GM23338 (cell line): ENCODE measurements at regions not wholly inside any gene's neighbourhood (a gene's known extent, or its start where the extent isn't known, plus 50 kb on each side); places are given as distances from the start of the nearest gene placed in this dataset.

ENCODE experiments used
- ATAC-seq: fragments of 200-7000 bp; cut with Tn5 transposase; 3 replicates; pipeline ENCODE4 v1.9.1; 2020
- DNase-seq: peaks from one replicate; pipeline ENCODE4 v3.0.0-alpha.2; 2015; ENCODE audit warnings: low spot score
- H2AFZ ChIP-seq: fragments of 200-600 bp; sonication (generic); 2 replicates; pipeline ENCODE4 v1.8.0; 2016; ENCODE audit warnings: antibody characterized with exemption, mild to moderate bottlenecking, moderate library complexity
- H3F3A ChIP-seq: fragments of 200-600 bp; sonication (generic); replicated peaks from 2 replicates; pipeline ENCODE4 v1.8.0; 2017; ENCODE audit warnings: antibody characterized with exemption, mixed run types, low read depth
- H3K27ac ChIP-seq: fragments of 200-600 bp; sonication (generic); 2 replicates; pipeline ENCODE4 v1.6.1; 2016; ENCODE audit warnings: low read depth
- H3K27me3 ChIP-seq: fragments of 200-600 bp; sonication (generic); 2 replicates; pipeline ENCODE4 v1.8.0; 2016; ENCODE audit warnings: mild to moderate bottlenecking, mixed run types, moderate library complexity; ENCODE audit not compliant: insufficient read depth
- H3K36me3 ChIP-seq: fragments of 200-600 bp; sonication (generic); 2 replicates; pipeline ENCODE4 v1.8.0; 2016; ENCODE audit warnings: mild to moderate bottlenecking; ENCODE audit not compliant: insufficient read depth
- H3K4me1 ChIP-seq: fragments of 200-600 bp; sonication (generic); 2 replicates; pipeline ENCODE4 v1.8.0; 2016; ENCODE audit warnings: mild to moderate bottlenecking, moderate library complexity; ENCODE audit not compliant: insufficient read depth
- H3K4me2 ChIP-seq: fragments of 200-600 bp; sonication (generic); 2 replicates; pipeline ENCODE4 v1.7.1; 2017; ENCODE audit warnings: mixed run types
- H3K4me3 ChIP-seq: fragments of 200-600 bp; sonication (generic); 2 replicates; pipeline ENCODE4 v1.6.1; 2016; ENCODE audit warnings: mixed run types
- H3K79me2 ChIP-seq: fragments of 200-600 bp; sonication (generic); replicated peaks from 2 replicates; pipeline ENCODE4 v1.8.0; 2017; ENCODE audit warnings: mild to moderate bottlenecking; ENCODE audit not compliant: insufficient read depth
- H3K9me2 ChIP-seq: fragments of 200-600 bp; sonication (generic); 2 replicates; pipeline ENCODE4 v1.8.0; 2017; ENCODE audit not compliant: insufficient read depth
- H4K20me1 ChIP-seq: fragments of 200-600 bp; sonication (generic); replicated peaks from 2 replicates; pipeline ENCODE4 v1.8.0; 2017; ENCODE audit warnings: mild to moderate bottlenecking; ENCODE audit not compliant: insufficient read depth
- H3K27ac Mint-ChIP-seq: 2 replicates; pipeline ENCODE4 v1.8.0; 2020; ENCODE audit warnings: inconsistent platforms, mild to moderate bottlenecking, moderate library complexity, mixed read lengths
- H3K27me3 Mint-ChIP-seq: 3 replicates; pipeline ENCODE4 v1.8.0; 2022; ENCODE audit warnings: low read depth, mild to moderate bottlenecking, moderate library complexity, mixed read lengths, inconsistent platforms; ENCODE audit not compliant: insufficient read depth, poor library complexity
- H3K36me3 Mint-ChIP-seq: 3 replicates; pipeline ENCODE4 v1.8.0; 2021; ENCODE audit warnings: low read depth, mild to moderate bottlenecking, inconsistent platforms, moderate library complexity, mixed read lengths
- H3K4me1 Mint-ChIP-seq: 3 replicates; pipeline ENCODE4 v1.8.0; 2020; ENCODE audit warnings: mild to moderate bottlenecking, inconsistent platforms, mixed read lengths
- H3K4me3 Mint-ChIP-seq: 3 replicates; pipeline ENCODE4 v1.8.0; 2021; ENCODE audit warnings: moderate library complexity, mild to moderate bottlenecking, inconsistent platforms, mixed read lengths
- H3K9me3 Mint-ChIP-seq: 3 replicates; pipeline ENCODE4 v1.8.0; 2020; ENCODE audit warnings: moderate library complexity, mild to moderate bottlenecking, inconsistent platforms, mixed read lengths
- CTCF ChIP-seq, 2 experiments: fragments of 200-600 bp in 1 of 2; sonication (generic) in 1 of 2; conservative IDR thresholded peaks; 2 replicates each; pipeline versions ENCODE4 v1.5.1 to v1.6.1; 2016 to 2017; ENCODE audit warnings: antibody characterized with exemption in 2 of 2, low read depth in 2 of 2, mild to moderate bottlenecking in 2 of 2, moderate library complexity in 1 of 2
- JUNB ChIP-seq: IDR thresholded peaks from one replicate; pipeline ENCODE4 v1.6.1; 2016; ENCODE audit warnings: antibody characterized with exemption; ENCODE audit not compliant: unreplicated experiment
- REST ChIP-seq: IDR thresholded peaks from one replicate; pipeline ENCODE4 v1.6.1; 2018; ENCODE audit warnings: antibody characterized with exemption; ENCODE audit not compliant: unreplicated experiment
- ZNF114 ChIP-seq: fragments of 250-450 bp; sonication (Bioruptor Pico); IDR thresholded peaks from 2 replicates; pipeline ENCODE4 v1.5.0; 2020; ENCODE audit warnings: mild to moderate bottlenecking, moderate library complexity
- ZNF331 ChIP-seq: fragments of 250-450 bp; sonication (Bioruptor Pico); IDR thresholded peaks from 2 replicates; pipeline ENCODE4 v1.5.0; 2020; ENCODE audit warnings: low read depth, mild to moderate bottlenecking, moderate library complexity
- TF ChIP-seq, protein P1 (sequence below): IDR thresholded peaks from 2 replicates; pipeline ENCODE4 v1.6.1; 2016; ENCODE audit warnings: antibody characterized with exemption

- Histone ChIP-seq H2AFZ (0 out of 2 replicates have a peak overlapping the region, but pooled peaks have one; percentile 23), H3K4me2 (no peak overlapping the region), H3K27ac (no peak overlapping the region), H4K20me1 (no peaks in the 10 kb centered on the region), H3K79me2 (no peaks in the 10 kb centered on the region), H3K9me2 (no peaks in the 10 kb centered on the region), H3K27me3 (no peaks in the 10 kb centered on the region), H3K4me3 (no peak overlapping the region), H3K36me3 (no peaks in the 10 kb centered on the region), H3K4me1 (0 out of 2 replicates have a peak, but pooled peaks cover 4% of the 10 kb centered on the region), H3F3A (no peaks in the 10 kb centered on the region)
- H3K9me3 Mint-ChIP-seq, result no peaks in the 10 kb centered on the region
- H3K27ac Mint-ChIP-seq, result no peak overlapping the region
- ATAC-seq (peak; percentile 73), DNase-seq (peak; percentile 45)
- no peaks in the 10 kb centered on the region for H3K36me3 Mint-ChIP-seq
- H3K4me3 Mint-ChIP-seq, result no peak overlapping the region
- H3K4me1 Mint-ChIP-seq, result peaks cover 29% of the 10 kb centered on the region
- TF ChIP-seq JUNB, result no peak
- TF ChIP-seq REST, result no peak
- peak; percentile 1 to 30; a peak in 1 of 4 replicates for TF ChIP-seq CTCF (conservative IDR thresholded peaks at IDR 0.05; ENCODE audit: low read depth in 2 of 2)
- H3K27me3 Mint-ChIP-seq, result peaks cover 6% of the 10 kb centered on the region
Observed at GRCh38 chr7:369476-370258, 79.7 kb downstream of the FOXL3 start.

DNA sequence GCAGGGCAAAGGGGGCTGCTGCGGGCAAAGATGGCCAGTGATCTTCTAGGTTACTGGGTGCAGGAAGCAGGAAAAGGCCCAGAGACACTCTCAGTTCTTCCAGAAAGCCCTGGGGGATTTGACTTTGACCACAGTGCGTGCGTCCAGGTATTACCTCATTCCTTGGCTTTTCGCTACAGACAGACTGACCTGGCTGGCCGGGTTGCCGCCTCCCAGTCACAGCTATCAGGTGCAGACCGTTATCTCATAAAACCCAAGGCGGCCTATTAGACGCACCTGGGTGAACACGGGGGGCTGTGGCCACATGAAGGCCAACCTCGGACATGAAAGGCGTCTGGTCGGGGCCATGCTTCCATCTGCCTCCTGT lies 80.3 kb downstream of the FOXL3 start:
- H3K27ac Mint-ChIP-seq, result no peak overlapping the region
- Histone ChIP-seq H3K27ac (no peak overlapping the region), H3K79me2 (no peaks in the 10 kb centered on the region), H3K4me3 (no peak overlapping the region), H3K9me2 (no peaks in the 10 kb centered on the region), H3K4me2 (no peak overlapping the region), H3K27me3 (no peaks in the 10 kb centered on the region), H3K4me1 (0 out of 2 replicates have a peak, but pooled peaks cover 4% of the 10 kb centered on the region), H3K36me3 (no peaks in the 10 kb centered on the region), H3F3A (no peaks in the 10 kb centered on the region), H4K20me1 (no peaks in the 10 kb centered on the region), H2AFZ (no peak overlapping the region)
- no peak overlapping the region for H3K4me3 Mint-ChIP-seq
- peaks cover 29% of the 10 kb centered on the region for H3K4me1 Mint-ChIP-seq
- no peaks in the 10 kb centered on the region for H3K9me3 Mint-ChIP-seq
- TF ChIP-seq REST (no peak), JUNB (no peak), CTCF (conservative IDR thresholded peaks at IDR 0.05; ENCODE audit: low read depth in 2 of 2) (0 out of 4 replicates have a peak, but pooled peaks of 1 of the 2 experiments have one; percentile 3), ZNF331 (CRISPR knock-in tag) (no peak), ZNF114 (CRISPR knock-in tag) (no peak)
- TF ChIP-seq, protein P1, sequence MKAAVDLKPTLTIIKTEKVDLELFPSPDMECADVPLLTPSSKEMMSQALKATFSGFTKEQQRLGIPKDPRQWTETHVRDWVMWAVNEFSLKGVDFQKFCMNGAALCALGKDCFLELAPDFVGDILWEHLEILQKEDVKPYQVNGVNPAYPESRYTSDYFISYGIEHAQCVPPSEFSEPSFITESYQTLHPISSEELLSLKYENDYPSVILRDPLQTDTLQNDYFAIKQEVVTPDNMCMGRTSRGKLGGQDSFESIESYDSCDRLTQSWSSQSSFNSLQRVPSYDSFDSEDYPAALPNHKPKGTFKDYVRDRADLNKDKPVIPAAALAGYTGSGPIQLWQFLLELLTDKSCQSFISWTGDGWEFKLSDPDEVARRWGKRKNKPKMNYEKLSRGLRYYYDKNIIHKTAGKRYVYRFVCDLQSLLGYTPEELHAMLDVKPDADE, result no peak
- peaks cover 6% of the 10 kb centered on the region for H3K27me3 Mint-ChIP-seq
- ATAC-seq (no peak), DNase-seq (no peak)
- H3K36me3 Mint-ChIP-seq, result no peaks in the 10 kb centered on the region
